ENCODE measurements at regions not wholly inside any gene's neighbourhood (a gene's known extent, or its start where the extent isn't known, plus 50 kb on each side); places are given as distances from the start of the nearest gene placed in this dataset.
"Not testable (repeated sequence)": the region's sequence is repeated elsewhere in the genome, so short reads cannot be mapped to it uniquely, and the experiment has no call there.

- no peaks in the 10 kb centered on the region for H3K27me3 ChIP-seq (ENCODE audit: control insufficient read depth in 1 of 2, insufficient read depth in 1 of 2, low read length in 2 of 2)
- no peak overlapping the region for H4K91ac ChIP-seq (ENCODE audit: low read length)
- no peak for DNase-seq
- no peak overlapping the region for H3K4me3 ChIP-seq (ENCODE audit: insufficient read depth in 1 of 2, low read depth in 1 of 2, low read length in 2 of 2)
- no peak overlapping the region for H3K18ac ChIP-seq (ENCODE audit: low read depth in 1 of 2, low read length in 2 of 2)
- no peak overlapping the region for H3K27ac ChIP-seq (ENCODE audit: low read length, poor library complexity, severe bottlenecking)
- no peak overlapping the region for H2AFZ ChIP-seq (ENCODE audit: low read depth, low read length)
- 44% methylated on average over 6 of the region's 6 CpGs for WGBS
- no peak overlapping the region for H2BK5ac ChIP-seq (ENCODE audit: low read depth, low read length, poor library complexity, severe bottlenecking)
- no peak overlapping the region for H3K4me2 ChIP-seq (ENCODE audit: low read length, poor library complexity, severe bottlenecking)
- no peaks in the 10 kb centered on the region for H3K9me3 ChIP-seq (ENCODE audit: control insufficient read depth, low read length)
- H3K4me1 ChIP-seq (ENCODE audit: control insufficient read depth, insufficient read depth, low read depth, low read length) = no peaks in the 10 kb centered on the region
- no peak overlapping the region for H2BK120ac ChIP-seq (ENCODE audit: low read depth, low read length)
- no peaks in the 10 kb centered on the region for H3K36me3 ChIP-seq (ENCODE audit: control insufficient read depth in 1 of 2, insufficient read depth in 2 of 2, low read depth in 1 of 2, low read length in 2 of 2)
- no peak overlapping the region for H3K9ac ChIP-seq (ENCODE audit: low read length)
- H2BK15ac ChIP-seq (ENCODE audit: low read depth, poor library complexity, severe bottlenecking) = no peak overlapping the region
- no peak overlapping the region for H2AK5ac ChIP-seq (ENCODE audit: low read length, severe bottlenecking)
- H4K8ac ChIP-seq (ENCODE audit: low read length) = no peak overlapping the region
- no peak overlapping the region for H3K4ac ChIP-seq (ENCODE audit: low read depth in 1 of 2, low read length in 2 of 2)
- no peaks in the 10 kb centered on the region for H3K79me1 ChIP-seq (replicated peaks; ENCODE audit: low read length, poor library complexity, severe bottlenecking)
- H3K14ac ChIP-seq (ENCODE audit: low read length in 2 of 2) = no peak overlapping the region
- H3K23ac ChIP-seq (ENCODE audit: low read length in 2 of 2) = no peak overlapping the region
- H2BK12ac ChIP-seq (ENCODE audit: low read length in 2 of 2) = no peak overlapping the region
These were observed 69.3 kb upstream of the SOX14 start for GRCh38 chr3:137694836-137695235.

GRCh38 chr3:137695351-137695750, 68.8 kb upstream of the SOX14 start:
- H2BK12ac ChIP-seq (ENCODE audit: low read length in 2 of 2) = no peak overlapping the region
- no peak overlapping the region for H3K23ac ChIP-seq (ENCODE audit: low read length in 2 of 2)
- H4K8ac ChIP-seq (ENCODE audit: low read length) = no peak overlapping the region
- H3K9ac ChIP-seq (ENCODE audit: low read length) = no peak overlapping the region
- no peak overlapping the region for H3K14ac ChIP-seq (ENCODE audit: low read length in 2 of 2)
- no peaks in the 10 kb centered on the region for H3K79me1 ChIP-seq (replicated peaks; ENCODE audit: low read length, poor library complexity, severe bottlenecking)
- no peak overlapping the region for H3K18ac ChIP-seq (ENCODE audit: low read depth in 1 of 2, low read length in 2 of 2)
- H4K91ac ChIP-seq (ENCODE audit: low read length) = no peak overlapping the region
- H3K27me3 ChIP-seq (ENCODE audit: control insufficient read depth in 1 of 2, insufficient read depth in 1 of 2, low read length in 2 of 2) = no peaks in the 10 kb centered on the region
- no peak overlapping the region for H3K4me3 ChIP-seq (ENCODE audit: insufficient read depth in 1 of 2, low read depth in 1 of 2, low read length in 2 of 2)
- no peak overlapping the region for H2AK5ac ChIP-seq (ENCODE audit: low read length, severe bottlenecking)
- no peak overlapping the region for H3K27ac ChIP-seq (ENCODE audit: low read length, poor library complexity, severe bottlenecking)
- no peak for DNase-seq
- H3K36me3 ChIP-seq (ENCODE audit: control insufficient read depth in 1 of 2, insufficient read depth in 2 of 2, low read depth in 1 of 2, low read length in 2 of 2) = no peaks in the 10 kb centered on the region
- H3K4me2 ChIP-seq (ENCODE audit: low read length, poor library complexity, severe bottlenecking) = no peak overlapping the region
- no peak overlapping the region for H2AFZ ChIP-seq (ENCODE audit: low read depth, low read length)
- no peak overlapping the region for H3K4ac ChIP-seq (ENCODE audit: low read depth in 1 of 2, low read length in 2 of 2)
- H2BK5ac ChIP-seq (ENCODE audit: low read depth, low read length, poor library complexity, severe bottlenecking) = no peak overlapping the region
- WGBS = 40% methylated on average over 5 of the region's 6 CpGs
- H2BK120ac ChIP-seq (ENCODE audit: low read depth, low read length) = no peak overlapping the region
- H2BK15ac ChIP-seq (ENCODE audit: low read depth, poor library complexity, severe bottlenecking) = no peak overlapping the region
- no peaks in the 10 kb centered on the region for H3K4me1 ChIP-seq (ENCODE audit: control insufficient read depth, insufficient read depth, low read depth, low read length)
- no peaks in the 10 kb centered on the region for H3K9me3 ChIP-seq (ENCODE audit: control insufficient read depth, low read length)

- Histone ChIP-seq H3K79me1 (replicated peaks; ENCODE audit: low read length, poor library complexity, severe bottlenecking) (no peaks in the 10 kb centered on the region), H2BK15ac (ENCODE audit: low read depth, poor library complexity, severe bottlenecking) (no peak overlapping the region), H2BK12ac (ENCODE audit: low read length in 2 of 2) (no peak overlapping the region), H3K23ac (ENCODE audit: low read length in 2 of 2) (no peak overlapping the region), H3K27ac (ENCODE audit: low read length, poor library complexity, severe bottlenecking) (no peak overlapping the region), H3K4me2 (ENCODE audit: low read length, poor library complexity, severe bottlenecking) (no peak overlapping the region), H2AFZ (ENCODE audit: low read depth, low read length) (no peak overlapping the region), H4K91ac (ENCODE audit: low read length) (no peak overlapping the region), H3K14ac (ENCODE audit: low read length in 2 of 2) (no peak overlapping the region), H3K36me3 (ENCODE audit: control insufficient read depth in 1 of 2, insufficient read depth in 2 of 2, low read depth in 1 of 2, low read length in 2 of 2) (no peaks in the 10 kb centered on the region), H3K27me3 (ENCODE audit: control insufficient read depth in 1 of 2, insufficient read depth in 1 of 2, low read length in 2 of 2) (no peaks in the 10 kb centered on the region), H2AK5ac (ENCODE audit: low read length, severe bottlenecking) (no peak overlapping the region), H3K4me1 (ENCODE audit: control insufficient read depth, insufficient read depth, low read depth, low read length) (no peaks in the 10 kb centered on the region), H3K4ac (ENCODE audit: low read depth in 1 of 2, low read length in 2 of 2) (no peak overlapping the region), H3K9me3 (ENCODE audit: control insufficient read depth, low read length) (no peaks in the 10 kb centered on the region), H2BK120ac (ENCODE audit: low read depth, low read length) (no peak overlapping the region), H3K9ac (ENCODE audit: low read length) (no peak overlapping the region), H3K4me3 (ENCODE audit: insufficient read depth in 1 of 2, low read depth in 1 of 2, low read length in 2 of 2) (no peak overlapping the region), H3K18ac (ENCODE audit: low read depth in 1 of 2, low read length in 2 of 2) (no peak overlapping the region), H2BK5ac (ENCODE audit: low read depth, low read length, poor library complexity, severe bottlenecking) (no peak overlapping the region), H4K8ac (ENCODE audit: low read length) (no peak overlapping the region)
- no peak for DNase-seq
- 0% methylated on average over 1 of the region's 3 CpGs for WGBS
These were observed 55.0 kb upstream of the SOX14 start for GRCh38 chr3:137709011-137709601.

- DNase-seq; H3K27me3 ChIP-seq (ENCODE audit: control insufficient read depth in 1 of 2, insufficient read depth in 1 of 2, low read length in 2 of 2); H3K36me3 ChIP-seq (ENCODE audit: control insufficient read depth in 1 of 2, insufficient read depth in 2 of 2, low read depth in 1 of 2, low read length in 2 of 2); H4K91ac ChIP-seq (ENCODE audit: low read length); H4K8ac ChIP-seq (ENCODE audit: low read length); H3K9ac ChIP-seq (ENCODE audit: low read length); H3K4me3 ChIP-seq (ENCODE audit: insufficient read depth in 1 of 2, low read depth in 1 of 2, low read length in 2 of 2); H2BK5ac ChIP-seq (ENCODE audit: low read depth, low read length, poor library complexity, severe bottlenecking); H2BK15ac ChIP-seq (ENCODE audit: low read depth, poor library complexity, severe bottlenecking); H3K23ac ChIP-seq (ENCODE audit: low read length in 2 of 2); H3K79me1 ChIP-seq (replicated peaks; ENCODE audit: low read length, poor library complexity, severe bottlenecking); H2BK12ac ChIP-seq (ENCODE audit: low read length in 2 of 2); H2AFZ ChIP-seq (ENCODE audit: low read depth, low read length); H3K4me2 ChIP-seq (ENCODE audit: low read length, poor library complexity, severe bottlenecking); H3K14ac ChIP-seq (ENCODE audit: low read length in 2 of 2); H3K18ac ChIP-seq (ENCODE audit: low read depth in 1 of 2, low read length in 2 of 2); H2BK120ac ChIP-seq (ENCODE audit: low read depth, low read length); H3K4me1 ChIP-seq (ENCODE audit: control insufficient read depth, insufficient read depth, low read depth, low read length); H2AK5ac ChIP-seq (ENCODE audit: low read length, severe bottlenecking); H3K9me3 ChIP-seq (ENCODE audit: control insufficient read depth, low read length); H3K4ac ChIP-seq (ENCODE audit: low read depth in 1 of 2, low read length in 2 of 2); H3K27ac ChIP-seq (ENCODE audit: low read length, poor library complexity, severe bottlenecking): not testable (repeated sequence)
- 77% methylated on average over 6 of the region's 6 CpGs for WGBS
These were observed 50.1 kb upstream of the SOX14 start for GRCh38 chr3:137713965-137714364.

Data from mesenchymal stem cell (in vitro differentiated cells and primary cell).